HG03039 (cell line): ENCODE measurements at regions not wholly inside any gene's neighbourhood (a gene's known extent, or its start where the extent isn't known, plus 50 kb on each side); places are given as distances from the start of the nearest gene placed in this dataset.

Experiments
- ATAC-seq: cut with Tn5 transposase; IDR thresholded peaks from one replicate; pipeline ENCODE4 v1.9.1; 2021; ENCODE audit warnings: mild to moderate bottlenecking, moderate library complexity; ENCODE audit not compliant: unreplicated experiment

GRCh38 chr14:38138473-38139138 lies 69.1 kb upstream of the SSTR1 start:
- ATAC-seq = no peak

GRCh38 chr14:38139926-38140325 lies 67.8 kb upstream of the SSTR1 start:
- ATAC-seq = no peak

- ATAC-seq = no peak
Measured at GRCh38 chr14:38143170-38143569, 64.5 kb upstream of the SSTR1 start.

- no peak for ATAC-seq
Measured at GRCh38 chr14:38143659-38144505, 63.8 kb upstream of the SSTR1 start.

- ATAC-seq = no peak
Measured at GRCh38 chr14:38145142-38145541, 62.6 kb upstream of the SSTR1 start.

GRCh38 chr14:38150075-38150474 lies 57.6 kb upstream of the SSTR1 start:
- no peak for ATAC-seq
